ENCODE measurements at regions not wholly inside any gene's neighbourhood (a gene's known extent, or its start where the extent isn't known, plus 50 kb on each side); places are given as distances from the start of the nearest gene placed in this dataset.
"Not testable (repeated sequence)": the region's sequence is repeated elsewhere in the genome, so short reads cannot be mapped to it uniquely, and the experiment has no call there.

DNA sequence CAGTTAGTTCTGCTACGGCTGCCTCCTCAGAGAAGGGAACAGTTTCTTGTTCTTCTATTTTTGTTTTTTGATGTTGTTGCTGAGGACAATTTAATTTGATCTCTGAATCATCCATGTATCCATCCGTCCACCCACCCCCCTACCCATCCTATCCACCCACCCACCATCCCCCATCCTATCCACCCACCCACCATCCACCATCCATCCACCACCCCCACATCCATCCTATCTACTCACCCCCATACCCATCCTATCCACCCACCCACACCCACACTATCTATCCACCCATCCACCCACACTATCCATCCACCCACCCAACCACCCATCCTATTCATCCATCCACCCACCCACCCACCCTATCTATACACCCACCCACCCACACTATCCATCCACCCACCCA is 1207.2 kb downstream of the BRD1 start:
- not testable (repeated sequence) for H3F3A ChIP-seq (replicated peaks; ENCODE audit: low read depth); ATAC-seq; H3K4me3 ChIP-seq; H3K27ac ChIP-seq (ENCODE audit: low read depth); H3K36me3 Mint-ChIP-seq (ENCODE audit: low read depth); H3K36me3 ChIP-seq (ENCODE audit: insufficient read depth); H3K79me2 ChIP-seq (replicated peaks; ENCODE audit: insufficient read depth); H2AFZ ChIP-seq; H4K20me1 ChIP-seq (replicated peaks; ENCODE audit: insufficient read depth); H3K9me2 ChIP-seq (ENCODE audit: insufficient read depth); H3K9me3 Mint-ChIP-seq; H3K4me3 Mint-ChIP-seq; DNase-seq (ENCODE audit: low spot score); H3K27me3 ChIP-seq (ENCODE audit: insufficient read depth); H3K27ac Mint-ChIP-seq; H3K4me2 ChIP-seq; H3K27me3 Mint-ChIP-seq (ENCODE audit: insufficient read depth, low read depth, poor library complexity); H3K4me1 Mint-ChIP-seq; H3K4me1 ChIP-seq (ENCODE audit: insufficient read depth)

DNA sequence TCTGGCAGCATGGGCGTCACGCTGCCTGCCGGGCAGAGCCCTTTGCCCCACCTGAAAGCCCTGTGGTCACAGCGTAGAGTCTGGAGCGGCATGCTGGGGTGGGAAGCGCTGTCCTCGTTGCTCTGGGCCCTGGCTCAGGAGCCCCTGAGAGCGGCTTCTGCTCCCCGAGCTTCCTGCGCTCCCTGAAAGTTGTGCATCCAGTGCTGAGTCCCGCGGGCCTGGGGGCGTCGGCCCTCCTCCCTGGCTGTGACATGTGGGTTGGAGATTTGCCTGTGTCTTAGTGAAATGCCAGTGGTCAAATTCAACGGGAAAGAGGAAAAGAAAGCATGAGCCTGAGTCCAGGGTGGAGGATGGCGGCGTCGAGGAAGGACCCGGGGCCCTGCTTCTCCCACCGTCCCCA is 1208.0 kb downstream of the BRD1 start:
- no peaks in the 10 kb centered on the region for H3K27me3 ChIP-seq (ENCODE audit: insufficient read depth)
- no peaks in the 10 kb centered on the region for H3K4me1 ChIP-seq (ENCODE audit: insufficient read depth)
- H3K4me3 ChIP-seq: no peak overlapping the region
- H3K27me3 Mint-ChIP-seq (ENCODE audit: insufficient read depth, low read depth, poor library complexity): peaks cover 3% of the 10 kb centered on the region
- no peaks in the 10 kb centered on the region for H4K20me1 ChIP-seq (replicated peaks; ENCODE audit: insufficient read depth)
- TF ChIP-seq, protein P1, sequence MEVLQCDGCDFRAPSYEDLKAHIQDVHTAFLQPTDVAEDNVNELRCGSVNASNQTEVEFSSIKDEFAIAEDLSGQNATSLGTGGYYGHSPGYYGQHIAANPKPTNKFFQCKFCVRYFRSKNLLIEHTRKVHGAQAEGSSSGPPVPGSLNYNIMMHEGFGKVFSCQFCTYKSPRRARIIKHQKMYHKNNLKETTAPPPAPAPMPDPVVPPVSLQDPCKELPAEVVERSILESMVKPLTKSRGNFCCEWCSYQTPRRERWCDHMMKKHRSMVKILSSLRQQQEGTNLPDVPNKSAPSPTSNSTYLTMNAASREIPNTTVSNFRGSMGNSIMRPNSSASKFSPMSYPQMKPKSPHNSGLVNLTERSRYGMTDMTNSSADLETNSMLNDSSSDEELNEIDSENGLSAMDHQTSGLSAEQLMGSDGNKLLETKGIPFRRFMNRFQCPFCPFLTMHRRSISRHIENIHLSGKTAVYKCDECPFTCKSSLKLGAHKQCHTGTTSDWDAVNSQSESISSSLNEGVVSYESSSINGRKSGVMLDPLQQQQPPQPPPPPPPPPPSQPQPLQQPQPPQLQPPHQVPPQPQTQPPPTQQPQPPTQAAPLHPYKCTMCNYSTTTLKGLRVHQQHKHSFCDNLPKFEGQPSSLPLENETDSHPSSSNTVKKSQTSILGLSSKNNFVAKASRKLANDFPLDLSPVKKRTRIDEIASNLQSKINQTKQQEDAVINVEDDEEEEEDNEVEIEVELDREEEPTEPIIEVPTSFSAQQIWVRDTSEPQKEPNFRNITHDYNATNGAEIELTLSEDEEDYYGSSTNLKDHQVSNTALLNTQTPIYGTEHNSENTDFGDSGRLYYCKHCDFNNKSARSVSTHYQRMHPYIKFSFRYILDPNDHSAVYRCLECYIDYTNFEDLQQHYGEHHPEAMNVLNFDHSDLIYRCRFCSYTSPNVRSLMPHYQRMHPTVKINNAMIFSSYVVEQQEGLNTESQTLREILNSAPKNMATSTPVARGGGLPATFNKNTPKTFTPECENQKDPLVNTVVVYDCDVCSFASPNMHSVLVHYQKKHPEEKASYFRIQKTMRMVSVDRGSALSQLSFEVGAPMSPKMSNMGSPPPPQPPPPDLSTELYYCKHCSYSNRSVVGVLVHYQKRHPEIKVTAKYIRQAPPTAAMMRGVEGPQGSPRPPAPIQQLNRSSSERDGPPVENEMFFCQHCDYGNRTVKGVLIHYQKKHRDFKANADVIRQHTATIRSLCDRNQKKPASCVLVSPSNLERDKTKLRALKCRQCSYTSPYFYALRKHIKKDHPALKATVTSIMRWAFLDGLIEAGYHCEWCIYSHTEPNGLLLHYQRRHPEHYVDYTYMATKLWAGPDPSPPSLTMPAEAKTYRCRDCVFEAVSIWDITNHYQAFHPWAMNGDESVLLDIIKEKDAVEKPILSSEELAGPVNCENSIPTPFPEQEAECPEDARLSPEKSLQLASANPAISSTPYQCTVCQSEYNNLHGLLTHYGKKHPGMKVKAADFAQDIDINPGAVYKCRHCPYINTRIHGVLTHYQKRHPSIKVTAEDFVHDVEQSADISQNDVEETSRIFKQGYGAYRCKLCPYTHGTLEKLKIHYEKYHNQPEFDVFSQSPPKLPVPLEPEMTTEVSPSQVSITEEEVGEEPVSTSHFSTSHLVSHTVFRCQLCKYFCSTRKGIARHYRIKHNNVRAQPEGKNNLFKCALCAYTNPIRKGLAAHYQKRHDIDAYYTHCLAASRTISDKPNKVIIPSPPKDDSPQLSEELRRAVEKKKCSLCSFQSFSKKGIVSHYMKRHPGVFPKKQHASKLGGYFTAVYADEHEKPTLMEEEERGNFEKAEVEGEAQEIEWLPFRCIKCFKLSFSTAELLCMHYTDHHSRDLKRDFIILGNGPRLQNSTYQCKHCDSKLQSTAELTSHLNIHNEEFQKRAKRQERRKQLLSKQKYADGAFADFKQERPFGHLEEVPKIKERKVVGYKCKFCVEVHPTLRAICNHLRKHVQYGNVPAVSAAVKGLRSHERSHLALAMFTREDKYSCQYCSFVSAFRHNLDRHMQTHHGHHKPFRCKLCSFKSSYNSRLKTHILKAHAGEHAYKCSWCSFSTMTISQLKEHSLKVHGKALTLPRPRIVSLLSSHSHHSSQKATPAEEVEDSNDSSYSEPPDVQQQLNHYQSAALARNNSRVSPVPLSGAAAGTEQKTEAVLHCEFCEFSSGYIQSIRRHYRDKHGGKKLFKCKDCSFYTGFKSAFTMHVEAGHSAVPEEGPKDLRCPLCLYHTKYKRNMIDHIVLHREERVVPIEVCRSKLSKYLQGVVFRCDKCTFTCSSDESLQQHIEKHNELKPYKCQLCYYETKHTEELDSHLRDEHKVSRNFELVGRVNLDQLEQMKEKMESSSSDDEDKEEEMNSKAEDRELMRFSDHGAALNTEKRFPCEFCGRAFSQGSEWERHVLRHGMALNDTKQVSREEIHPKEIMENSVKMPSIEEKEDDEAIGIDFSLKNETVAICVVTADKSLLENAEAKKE (CRISPR knock-in tag; IDR thresholded peaks at IDR 0.05): no peak
- TF ChIP-seq JUNB (IDR thresholded peaks at IDR 0.05; ENCODE audit: unreplicated experiment) (no peak), EZH2phosphoT487 (IDR thresholded peaks at IDR 0.05; ENCODE audit: unreplicated experiment) (no peak), POLR2AphosphoS5 (IDR thresholded peaks at IDR 0.05; ENCODE audit: low read depth) (no peak), ZNF331 (CRISPR knock-in tag; IDR thresholded peaks at IDR 0.05; ENCODE audit: low read depth) (no peak), CREB1 (CRISPR knock-in tag; IDR thresholded peaks at IDR 0.05; ENCODE audit: low read depth) (no peak)
- H3K36me3 ChIP-seq (ENCODE audit: insufficient read depth): no peaks in the 10 kb centered on the region
- H3F3A ChIP-seq (replicated peaks; ENCODE audit: low read depth): no peaks in the 10 kb centered on the region
- no peaks in the 10 kb centered on the region for H3K4me1 Mint-ChIP-seq
- H3K4me2 ChIP-seq: no peak overlapping the region
- no peaks in the 10 kb centered on the region for H3K9me2 ChIP-seq (ENCODE audit: insufficient read depth)
- H3K27ac ChIP-seq (ENCODE audit: low read depth): no peak overlapping the region
- no peak overlapping the region for H3K4me3 Mint-ChIP-seq
- no peaks in the 10 kb centered on the region for H3K9me3 Mint-ChIP-seq
- DNase-seq (ENCODE audit: low spot score) (no peak), ATAC-seq (no peak)
- no peaks in the 10 kb centered on the region for H3K79me2 ChIP-seq (replicated peaks; ENCODE audit: insufficient read depth)
- no peak overlapping the region for H2AFZ ChIP-seq
- no peaks in the 10 kb centered on the region for H3K36me3 Mint-ChIP-seq (ENCODE audit: low read depth)
- no peak overlapping the region for H3K27ac Mint-ChIP-seq

Measured in GM23338 (cell line).